ENCODE measurements at regions not wholly inside any gene's neighbourhood (a gene's known extent, or its start where the extent isn't known, plus 50 kb on each side); places are given as distances from the start of the nearest gene placed in this dataset.

DNA sequence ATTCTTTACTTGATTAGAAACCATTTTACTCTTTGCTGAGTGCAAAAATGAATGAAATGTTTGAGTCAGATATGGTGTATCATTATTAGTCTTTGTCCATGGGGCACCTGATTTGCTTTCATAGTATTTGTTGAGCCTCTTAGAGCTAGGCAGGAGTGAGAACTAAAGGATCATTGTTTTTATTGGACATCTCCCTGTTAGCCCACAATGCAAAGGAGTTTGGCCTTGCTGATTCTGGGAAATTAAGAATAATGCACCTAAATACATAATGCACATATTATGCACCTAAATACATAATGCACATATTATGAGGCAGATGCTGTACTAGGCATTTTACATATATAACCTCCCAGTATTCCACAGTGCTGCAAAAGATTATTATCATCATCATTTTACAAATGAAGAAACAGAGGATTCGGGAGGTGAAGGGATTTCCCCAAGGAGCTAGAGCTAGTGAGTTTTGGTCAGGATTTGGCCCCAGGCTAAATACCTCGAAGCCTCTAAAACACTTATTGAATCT lies 113.0 kb upstream of the LIFR start:
- in situ Hi-C loops (cut with MboI), result no loop called here
- no peaks in the 10 kb centered on the region for H4K20me1 ChIP-seq (ENCODE audit: insufficient read depth)
- H3K9me3 ChIP-seq (ENCODE audit: low read depth), result no peaks in the 10 kb centered on the region
- H3K79me2 ChIP-seq (ENCODE audit: insufficient read depth), result no peaks in the 10 kb centered on the region
- no peaks in the 10 kb centered on the region for H3F3A ChIP-seq (ENCODE audit: insufficient read depth)
- 71 to 72% methylated on average over 2 of the region's 2 CpGs for WGBS, 2 experiments (ENCODE audit: low coverage in 1 of 2, low lambda C conversion rate in 2 of 2, missing lambda C conversion rate in 2 of 2)
- H3K36me3 ChIP-seq (ENCODE audit: low read depth), result no peaks in the 10 kb centered on the region
- H3K4me3 ChIP-seq, result no peak overlapping the region
- H3K4me2 ChIP-seq (ENCODE audit: unreplicated experiment), result no peak overlapping the region
- H3K27me3 ChIP-seq (replicated peaks; ENCODE audit: insufficient read depth), result no peaks in the 10 kb centered on the region
- H3K4me1 ChIP-seq (ENCODE audit: insufficient read depth), result no peaks in the 10 kb centered on the region
- no peak for DNase-seq
- no peak for TF ChIP-seq EZH2 (IDR thresholded peaks at IDR 0.05; ENCODE audit: insufficient read depth, poor library complexity, severe bottlenecking)
- TF ChIP-seq EZH2phosphoT487 (IDR thresholded peaks at IDR 0.05; ENCODE audit: insufficient read depth, low read depth), result no peak
- H3K9ac ChIP-seq, result no peak overlapping the region
- no peak overlapping the region for H2AFZ ChIP-seq
- no peak overlapping the region for H3K27ac ChIP-seq
- no peaks in the 10 kb centered on the region for H3K9me2 ChIP-seq (ENCODE audit: insufficient read depth)

- DNase-seq, result no peak
- TF ChIP-seq EZH2phosphoT487 (IDR thresholded peaks at IDR 0.05; ENCODE audit: insufficient read depth, low read depth), result no peak
- no peak for TF ChIP-seq EZH2 (IDR thresholded peaks at IDR 0.05; ENCODE audit: insufficient read depth, poor library complexity, severe bottlenecking)
- H4K20me1 ChIP-seq (ENCODE audit: insufficient read depth), result no peaks in the 10 kb centered on the region
- no peaks in the 10 kb centered on the region for H3K9me3 ChIP-seq (ENCODE audit: low read depth)
- WGBS, 2 experiments (ENCODE audit: low coverage in 1 of 2, low lambda C conversion rate in 2 of 2, missing lambda C conversion rate in 2 of 2), result 66 to 72% methylated on average over 2 of the region's 2 CpGs
- in situ Hi-C loops (cut with MboI), result no loop called here
- no peaks in the 10 kb centered on the region for H3K27me3 ChIP-seq (replicated peaks; ENCODE audit: insufficient read depth)
- no peaks in the 10 kb centered on the region for H3F3A ChIP-seq (ENCODE audit: insufficient read depth)
- no peak overlapping the region for H2AFZ ChIP-seq
- no peak overlapping the region for H3K4me3 ChIP-seq
- no peaks in the 10 kb centered on the region for H3K79me2 ChIP-seq (ENCODE audit: insufficient read depth)
- H3K9me2 ChIP-seq (ENCODE audit: insufficient read depth), result no peaks in the 10 kb centered on the region
- H3K9ac ChIP-seq, result no peak overlapping the region
- no peaks in the 10 kb centered on the region for H3K36me3 ChIP-seq (ENCODE audit: low read depth)
- no peak overlapping the region for H3K4me2 ChIP-seq (ENCODE audit: unreplicated experiment)
- H3K27ac ChIP-seq, result no peak overlapping the region
- H3K4me1 ChIP-seq (ENCODE audit: insufficient read depth), result no peaks in the 10 kb centered on the region
Measured at GRCh38 chr5:38670066-38670465, 113.6 kb upstream of the LIFR start.

- Histone ChIP-seq H3K9me2 (ENCODE audit: insufficient read depth) (no peaks in the 10 kb centered on the region), H3K9ac (no peak overlapping the region), H3K79me2 (ENCODE audit: insufficient read depth) (no peaks in the 10 kb centered on the region), H3K27me3 (replicated peaks; ENCODE audit: insufficient read depth) (no peaks in the 10 kb centered on the region), H3K4me3 (no peak overlapping the region), H3F3A (ENCODE audit: insufficient read depth) (no peaks in the 10 kb centered on the region), H3K4me1 (ENCODE audit: insufficient read depth) (no peaks in the 10 kb centered on the region), H3K4me2 (ENCODE audit: unreplicated experiment) (no peak overlapping the region), H3K36me3 (ENCODE audit: low read depth) (no peaks in the 10 kb centered on the region), H3K27ac (no peak overlapping the region), H4K20me1 (ENCODE audit: insufficient read depth) (no peaks in the 10 kb centered on the region), H2AFZ (no peak overlapping the region), H3K9me3 (ENCODE audit: low read depth) (no peaks in the 10 kb centered on the region)
- DNase-seq, result peak; percentile 15
- in situ Hi-C loops (cut with MboI), result no loop called here
- TF ChIP-seq EZH2phosphoT487 (IDR thresholded peaks at IDR 0.05; ENCODE audit: insufficient read depth, low read depth) (no peak), EZH2 (IDR thresholded peaks at IDR 0.05; ENCODE audit: insufficient read depth, poor library complexity, severe bottlenecking) (no peak)
- WGBS, 2 experiments (ENCODE audit: low coverage in 1 of 2, low lambda C conversion rate in 2 of 2, missing lambda C conversion rate in 2 of 2), result 56 to 61% methylated on average over 1 of the region's 1 CpG
Measured at GRCh38 chr5:38670878-38671277, 114.4 kb upstream of the LIFR start.

GRCh38 chr5:38672059-38672788 lies 115.8 kb upstream of the LIFR start:
- Histone ChIP-seq H3K36me3 (ENCODE audit: low read depth) (no peaks in the 10 kb centered on the region), H3F3A (ENCODE audit: insufficient read depth) (no peaks in the 10 kb centered on the region), H4K20me1 (ENCODE audit: insufficient read depth) (no peaks in the 10 kb centered on the region), H3K79me2 (ENCODE audit: insufficient read depth) (no peaks in the 10 kb centered on the region), H3K4me3 (no peak overlapping the region), H3K4me1 (ENCODE audit: insufficient read depth) (no peaks in the 10 kb centered on the region), H3K9ac (no peak overlapping the region), H3K27me3 (replicated peaks; ENCODE audit: insufficient read depth) (no peaks in the 10 kb centered on the region), H3K27ac (no peak overlapping the region), H3K9me2 (ENCODE audit: insufficient read depth) (no peaks in the 10 kb centered on the region), H3K4me2 (ENCODE audit: unreplicated experiment) (no peak overlapping the region), H2AFZ (no peak overlapping the region), H3K9me3 (ENCODE audit: low read depth) (no peaks in the 10 kb centered on the region)
- TF ChIP-seq EZH2phosphoT487 (IDR thresholded peaks at IDR 0.05; ENCODE audit: insufficient read depth, low read depth), result no peak
- TF ChIP-seq EZH2 (IDR thresholded peaks at IDR 0.05; ENCODE audit: insufficient read depth, poor library complexity, severe bottlenecking), result no peak
- WGBS, 2 experiments (ENCODE audit: low coverage in 1 of 2, low lambda C conversion rate in 2 of 2, missing lambda C conversion rate in 2 of 2), result 60 to 62% methylated on average over 5 of the region's 5 CpGs
- in situ Hi-C loops (cut with MboI), result no loop called here
- peak; percentile 21 for DNase-seq
